ENCODE measurements at regions not wholly inside any gene's neighbourhood (a gene's known extent, or its start where the extent isn't known, plus 50 kb on each side); places are given as distances from the start of the nearest gene placed in this dataset.

DNA sequence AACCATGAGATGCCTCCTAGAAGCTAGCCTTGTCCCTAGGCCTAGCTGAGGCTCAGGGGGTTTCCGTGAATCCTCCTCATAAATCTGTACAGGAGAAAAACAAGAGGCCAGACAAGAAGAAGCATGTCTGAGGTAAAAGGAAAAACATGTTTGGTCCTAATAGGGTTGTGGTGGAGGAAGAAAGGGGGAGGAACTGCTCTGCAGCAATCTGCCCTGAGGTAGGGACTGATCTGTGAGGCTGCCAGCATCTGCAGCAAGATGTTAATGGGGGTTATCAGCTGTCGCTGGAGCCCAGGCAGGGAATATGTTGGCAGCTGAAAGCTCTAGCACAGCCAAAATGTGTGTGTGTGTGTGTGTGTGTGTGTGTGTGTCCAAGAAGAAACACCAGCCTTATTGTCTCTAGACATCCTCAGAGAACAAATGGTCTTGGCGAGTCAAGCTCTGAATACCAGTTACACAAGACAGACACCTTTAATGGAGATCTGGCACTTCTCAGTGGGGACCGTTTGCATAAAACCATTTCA, 218.5 kb downstream of the NUAK1 start:
- H3K4me1 ChIP-seq (ENCODE audit: insufficient read depth), result no peaks in the 10 kb centered on the region
- DNase-seq, result no peak
- intact Hi-C loops (cut with DNase I), result no loop called here
- WGBS, 3 donors, result 35 to 51% (median 45%) methylated on average over 4 of the region's 4 CpGs
- no peaks in the 10 kb centered on the region for H3K36me3 ChIP-seq
- no peak overlapping the region for H3K27ac ChIP-seq
- no peak overlapping the region for H3K4me3 ChIP-seq
- no peak for TF ChIP-seq CTCF (IDR thresholded peaks at IDR 0.05)
- no peaks in the 10 kb centered on the region for H3K27me3 ChIP-seq
- H3K9me3 ChIP-seq, result no peaks in the 10 kb centered on the region

- Histone ChIP-seq H3K4me1 (ENCODE audit: insufficient read depth) (no peaks in the 10 kb centered on the region), H3K9me3 (no peaks in the 10 kb centered on the region), H3K4me3 (no peak overlapping the region), H3K27me3 (no peaks in the 10 kb centered on the region), H3K27ac (no peak overlapping the region), H3K36me3 (no peaks in the 10 kb centered on the region)
- 94 to 100% (median 100%) methylated on average over 1 of the region's 1 CpG for WGBS, 3 donors
- intact Hi-C loops (cut with DNase I), result no loop called here
- TF ChIP-seq EP300 (IDR thresholded peaks at IDR 0.05), result no peak
- DNase-seq, result no peak
Observed at GRCh38 chr12:105921055-105921454, 217.7 kb downstream of the NUAK1 start.

DNA sequence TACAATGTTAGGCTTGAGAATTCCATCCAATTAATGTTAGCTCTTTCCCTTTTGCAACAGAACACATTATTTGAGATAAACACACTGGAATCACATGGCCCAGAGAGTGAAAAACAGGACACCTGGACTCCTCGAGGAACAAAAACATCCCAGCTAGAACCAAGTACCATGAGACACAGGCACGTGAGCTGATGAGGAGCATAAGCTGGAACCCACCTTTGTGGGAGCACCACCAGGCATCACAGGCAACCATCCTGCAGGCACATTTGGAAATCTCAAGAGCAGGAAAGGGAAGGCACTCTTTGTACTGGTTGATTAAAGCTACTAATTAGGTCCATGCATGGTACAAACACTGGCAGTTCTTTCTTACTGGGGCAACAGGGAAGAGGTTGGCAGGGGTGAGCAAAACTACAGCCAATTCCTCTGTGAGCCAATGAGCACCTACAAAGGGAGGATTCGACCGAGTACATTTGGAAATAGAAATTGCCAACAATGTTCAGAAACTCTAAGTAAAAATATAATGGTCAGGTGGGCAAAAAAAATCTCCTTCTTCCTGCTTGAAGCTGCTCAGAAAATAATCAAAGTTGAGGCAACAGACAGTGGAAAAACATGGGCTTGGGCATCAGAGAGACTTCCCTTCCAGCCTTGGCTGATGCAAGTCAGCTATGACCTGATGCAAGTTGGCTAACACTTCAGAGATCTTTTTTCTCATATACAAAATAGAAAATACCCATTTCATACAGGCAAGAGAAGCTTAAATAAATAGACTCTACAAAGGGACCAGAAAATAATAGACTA, 216.7 kb downstream of the NUAK1 start:
- Histone ChIP-seq H3K4me1 (ENCODE audit: insufficient read depth) (no peaks in the 10 kb centered on the region), H3K36me3 (no peaks in the 10 kb centered on the region), H3K27ac (no peak overlapping the region), H3K4me3 (no peak overlapping the region), H3K27me3 (no peaks in the 10 kb centered on the region), H3K9me3 (no peaks in the 10 kb centered on the region)
- intact Hi-C loops (cut with DNase I), result no loop called here
- 68 to 82% (median 70%) methylated on average over 4 of the region's 4 CpGs for WGBS, 3 donors
- DNase-seq, result no peak
- TF ChIP-seq EP300 (IDR thresholded peaks at IDR 0.05), result no peak
- TF ChIP-seq POLR2A (IDR thresholded peaks at IDR 0.05), result no peak
- no peak for TF ChIP-seq CTCF (IDR thresholded peaks at IDR 0.05)

DNA sequence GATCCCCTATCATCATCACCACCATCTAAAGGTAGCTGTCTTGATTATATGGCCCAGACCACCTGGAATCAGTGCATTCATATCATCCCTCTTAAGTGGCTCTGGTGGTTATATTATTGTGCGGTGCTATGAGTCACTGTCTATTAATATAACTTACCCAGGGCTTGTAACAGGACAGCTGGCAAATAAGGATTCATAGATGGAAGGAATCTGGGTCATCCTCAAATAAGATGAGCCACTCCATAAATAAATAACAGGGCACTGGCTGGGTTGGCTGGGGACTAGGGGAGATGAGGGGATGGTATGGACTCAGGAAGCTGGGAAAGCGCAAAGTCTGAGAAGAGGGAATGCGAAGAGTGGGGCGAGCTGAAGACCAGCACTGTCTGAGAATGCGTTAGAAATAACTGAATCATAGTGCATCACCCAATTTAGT, 216.1 kb downstream of the NUAK1 start:
- intact Hi-C loops (cut with DNase I), result no loop called here
- DNase-seq, result no peak
- TF ChIP-seq CTCF (IDR thresholded peaks at IDR 0.05) (no peak), EP300 (IDR thresholded peaks at IDR 0.05) (no peak), POLR2A (IDR thresholded peaks at IDR 0.05) (no peak)
- Histone ChIP-seq H3K9me3 (no peaks in the 10 kb centered on the region), H3K4me1 (ENCODE audit: insufficient read depth) (no peaks in the 10 kb centered on the region), H3K27me3 (no peaks in the 10 kb centered on the region), H3K36me3 (no peaks in the 10 kb centered on the region), H3K27ac (no peak overlapping the region), H3K4me3 (no peak overlapping the region)
- WGBS, 3 donors, result 88 to 93% (median 89%) methylated on average over 5 of the region's 5 CpGs

DNA sequence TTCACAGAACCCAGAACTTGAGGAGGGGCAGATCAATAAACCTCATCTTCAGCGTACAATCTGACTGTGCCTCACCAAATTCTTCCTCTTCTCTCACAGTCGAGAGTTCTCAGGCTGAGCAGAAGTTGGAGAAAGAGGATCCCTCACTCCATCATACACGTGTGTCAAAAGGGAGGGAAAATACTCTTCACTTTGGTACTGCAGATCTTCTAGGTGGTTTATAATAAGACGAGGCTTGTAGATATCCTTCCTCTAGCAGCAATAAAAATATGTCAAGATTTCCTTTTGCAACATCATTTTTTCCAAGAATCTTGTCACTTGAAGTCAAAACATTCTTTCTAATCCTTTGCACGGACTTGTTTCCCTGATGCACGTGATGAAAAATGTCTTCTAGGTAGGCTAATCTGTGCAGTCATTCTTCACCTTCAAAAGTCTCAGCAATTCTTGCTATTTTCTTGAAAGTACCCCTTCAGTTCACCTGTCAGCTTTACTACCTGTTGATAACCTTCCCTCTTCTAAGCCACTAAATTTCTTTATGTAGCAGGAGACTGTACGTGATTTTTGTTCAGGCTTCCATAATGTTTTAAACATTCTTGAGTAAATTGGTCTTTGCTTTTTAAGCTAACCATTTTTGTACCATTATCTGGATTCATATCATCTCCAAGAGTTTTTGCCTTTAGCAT, 214.1 kb downstream of the NUAK1 start:
- no peak for DNase-seq
- intact Hi-C loops (cut with DNase I), result no loop called here
- Histone ChIP-seq H3K27ac (no peak overlapping the region), H3K36me3 (no peaks in the 10 kb centered on the region), H3K27me3 (no peaks in the 10 kb centered on the region), H3K9me3 (no peaks in the 10 kb centered on the region), H3K4me1 (ENCODE audit: insufficient read depth) (no peaks in the 10 kb centered on the region), H3K4me3 (no peak overlapping the region)
- 67 to 71% (median 70%) methylated on average over 7 of the region's 7 CpGs for WGBS, 3 donors
- TF ChIP-seq EP300 (IDR thresholded peaks at IDR 0.05) (no peak), POLR2A (IDR thresholded peaks at IDR 0.05) (no peak), CTCF (IDR thresholded peaks at IDR 0.05) (no peak)

Data from ovary (tissue), 7 donors.